DND-41 (cell line): ENCODE measurements at regions not wholly inside any gene's neighbourhood (a gene's known extent, or its start where the extent isn't known, plus 50 kb on each side); places are given as distances from the start of the nearest gene placed in this dataset.

Source experiments
- EZH2 ChIP-seq: IDR thresholded peaks from 3 replicates; pipeline ENCODE4 v1.6.1; 2012; ENCODE audit warnings: borderline replicate concordance, low read depth, mild to moderate bottlenecking, moderate library complexity, low read length, inconsistent platforms; ENCODE audit not compliant: severe bottlenecking
- TF ChIP-seq, protein P1 (sequence below): IDR thresholded peaks from 2 replicates; pipeline ENCODE4 v1.5.1; 2012; ENCODE audit warnings: borderline replicate concordance, low read length, moderate library complexity, mild to moderate bottlenecking; ENCODE audit not compliant: poor library complexity, severe bottlenecking; ENCODE audit errors: extremely low read depth

DNA sequence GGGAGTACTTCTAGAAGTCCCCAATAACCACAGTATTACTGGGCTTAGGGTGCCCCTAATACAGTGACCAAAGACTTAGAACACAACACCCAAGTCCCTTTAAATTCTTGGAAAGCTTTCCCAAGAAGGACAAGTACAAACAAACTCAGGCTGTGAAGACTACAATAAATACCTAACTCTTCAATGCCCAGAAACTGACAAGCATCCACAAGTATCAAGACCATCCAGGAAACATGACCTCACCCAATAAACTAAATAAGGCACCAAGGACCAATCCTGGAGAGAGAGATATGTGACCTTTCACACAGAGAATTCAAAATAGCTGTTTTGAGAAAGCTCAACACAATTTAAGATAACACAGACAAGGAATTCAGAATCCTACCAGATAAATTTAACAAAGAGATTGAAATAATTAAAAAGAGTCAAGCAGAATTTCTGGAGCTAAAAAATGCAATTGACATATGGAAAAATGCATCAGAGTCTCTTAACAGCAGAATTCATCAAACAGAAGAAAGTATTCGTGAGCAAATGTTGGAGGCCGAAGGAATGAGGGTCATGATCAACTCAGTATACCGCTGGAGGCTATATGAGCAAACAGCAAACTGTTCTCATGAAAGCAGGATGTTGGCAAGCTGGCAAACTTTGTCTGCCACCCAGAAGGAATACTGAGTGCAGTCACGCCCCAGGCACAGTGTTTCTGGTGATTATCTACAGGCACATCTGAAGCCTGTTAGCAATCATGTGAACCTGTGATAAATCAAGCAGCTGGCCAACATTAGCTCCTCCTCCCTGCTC, 87.0 kb upstream of the NECTIN3 start:
- TF ChIP-seq, protein P1, sequence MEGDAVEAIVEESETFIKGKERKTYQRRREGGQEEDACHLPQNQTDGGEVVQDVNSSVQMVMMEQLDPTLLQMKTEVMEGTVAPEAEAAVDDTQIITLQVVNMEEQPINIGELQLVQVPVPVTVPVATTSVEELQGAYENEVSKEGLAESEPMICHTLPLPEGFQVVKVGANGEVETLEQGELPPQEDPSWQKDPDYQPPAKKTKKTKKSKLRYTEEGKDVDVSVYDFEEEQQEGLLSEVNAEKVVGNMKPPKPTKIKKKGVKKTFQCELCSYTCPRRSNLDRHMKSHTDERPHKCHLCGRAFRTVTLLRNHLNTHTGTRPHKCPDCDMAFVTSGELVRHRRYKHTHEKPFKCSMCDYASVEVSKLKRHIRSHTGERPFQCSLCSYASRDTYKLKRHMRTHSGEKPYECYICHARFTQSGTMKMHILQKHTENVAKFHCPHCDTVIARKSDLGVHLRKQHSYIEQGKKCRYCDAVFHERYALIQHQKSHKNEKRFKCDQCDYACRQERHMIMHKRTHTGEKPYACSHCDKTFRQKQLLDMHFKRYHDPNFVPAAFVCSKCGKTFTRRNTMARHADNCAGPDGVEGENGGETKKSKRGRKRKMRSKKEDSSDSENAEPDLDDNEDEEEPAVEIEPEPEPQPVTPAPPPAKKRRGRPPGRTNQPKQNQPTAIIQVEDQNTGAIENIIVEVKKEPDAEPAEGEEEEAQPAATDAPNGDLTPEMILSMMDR = no peak
- no peak for TF ChIP-seq EZH2
